Activated B cell treated with CpG ODN at 0.5 μM for 24 hours (primary cell): ENCODE measurements at regions not wholly inside any gene's neighbourhood (a gene's known extent, or its start where the extent isn't known, plus 50 kb on each side); places are given as distances from the start of the nearest gene placed in this dataset.

Experiments used
- ATAC-seq: fragments of 200-7000 bp; cut with Tn5 transposase; one replicate; pipeline ENCODE4 v1.10.0; 2021; ENCODE audit warnings: low read depth, mild to moderate bottlenecking, moderate library complexity
- CTCF ChIA-PET: fragments of 350-600 bp; sonication (Branson Sonifier 250); formaldehyde crosslinking; loops from one replicate; lab custom pipeline; 2021; ENCODE audit warnings: antibody characterized with exemption; lab: Charles Lee
- POLR2A ChIA-PET: fragments of 350-600 bp; sonication (Branson Sonifier 250); formaldehyde crosslinking; loops from one replicate; lab custom pipeline; 2021; ENCODE audit warnings: antibody characterized with exemption; lab: Charles Lee
- DNase-seq: peaks from one replicate; pipeline ENCODE4 v3.0.0; 2022
- H3K27ac Mint-ChIP-seq: one replicate; pipeline ENCODE4 v1.8.0; 2020; ENCODE audit warnings: mixed read lengths
- H3K27me3 Mint-ChIP-seq: one replicate; pipeline ENCODE4 v1.8.0; 2021; ENCODE audit warnings: mixed read lengths
- H3K36me3 Mint-ChIP-seq: one replicate; pipeline ENCODE4 v1.8.0; 2021; ENCODE audit warnings: low read depth, mixed read lengths
- H3K4me1 Mint-ChIP-seq: one replicate; pipeline ENCODE4 v1.8.0; 2021; ENCODE audit warnings: mixed read lengths
- H3K4me3 Mint-ChIP-seq: one replicate; pipeline ENCODE4 v1.8.0; 2020; ENCODE audit warnings: mild to moderate bottlenecking, mixed read lengths
- H3K9me3 Mint-ChIP-seq: one replicate; pipeline ENCODE4 v1.8.0; 2020; ENCODE audit warnings: mixed read lengths
- CTCF ChIP-seq: fragments of 200-600 bp; IDR thresholded peaks from one replicate; pipeline ENCODE4 v1.8.0; 2022; ENCODE audit warnings: antibody characterized with exemption, mild to moderate bottlenecking
- intact Hi-C: fragments of 100-400 bp; cut with micrococcal nuclease; formaldehyde crosslinking; loops from one replicate; pipeline ENCODE4 v1.15.1; 2024

- Mint-ChIP-seq H3K27ac (no peak overlapping the region), H3K4me3 (no peak overlapping the region), H3K9me3 (no peaks in the 10 kb centered on the region), H3K4me1 (no peaks in the 10 kb centered on the region), H3K36me3 (no peaks in the 10 kb centered on the region), H3K27me3 (no peaks in the 10 kb centered on the region)
- no peak for TF ChIP-seq CTCF
- ChIA-PET CTCF (no interaction called here), POLR2A (no interaction called here)
- intact Hi-C loops, result no loop called here
- ATAC-seq, result no peak
- DNase-seq, result no peak
Observed at GRCh38 chr10:29028486-29028885, 260.4 kb upstream of the LYZL1 start.

- ChIA-PET POLR2A (no interaction called here), CTCF (no interaction called here)
- H3K9me3 Mint-ChIP-seq, result no peaks in the 10 kb centered on the region
- H3K4me3 Mint-ChIP-seq, result no peak overlapping the region
- DNase-seq, result no peak
- H3K27ac Mint-ChIP-seq, result no peak overlapping the region
- intact Hi-C loops, result no loop called here
- no peaks in the 10 kb centered on the region for H3K27me3 Mint-ChIP-seq
- no peaks in the 10 kb centered on the region for H3K4me1 Mint-ChIP-seq
- no peak for TF ChIP-seq CTCF
- no peaks in the 10 kb centered on the region for H3K36me3 Mint-ChIP-seq
- ATAC-seq, result no peak
Observed at GRCh38 chr10:29030900-29031299, 258.0 kb upstream of the LYZL1 start.

GRCh38 chr10:29032169-29032568 lies 256.7 kb upstream of the LYZL1 start:
- TF ChIP-seq CTCF, result no peak
- H3K27ac Mint-ChIP-seq, result no peak overlapping the region
- DNase-seq, result no peak
- H3K9me3 Mint-ChIP-seq, result no peaks in the 10 kb centered on the region
- H3K4me3 Mint-ChIP-seq, result no peak overlapping the region
- ATAC-seq, result no peak
- H3K36me3 Mint-ChIP-seq, result no peaks in the 10 kb centered on the region
- H3K4me1 Mint-ChIP-seq, result no peaks in the 10 kb centered on the region
- H3K27me3 Mint-ChIP-seq, result no peaks in the 10 kb centered on the region
- intact Hi-C loops, result no loop called here
- POLR2A ChIA-PET, result no interaction called here
- CTCF ChIA-PET, result no interaction called here

- ATAC-seq, result no peak
- ChIA-PET POLR2A (no interaction called here), CTCF (no interaction called here)
- Mint-ChIP-seq H3K4me3 (no peak overlapping the region), H3K27ac (no peak overlapping the region), H3K27me3 (no peaks in the 10 kb centered on the region), H3K36me3 (no peaks in the 10 kb centered on the region), H3K9me3 (no peaks in the 10 kb centered on the region), H3K4me1 (no peaks in the 10 kb centered on the region)
- no peak for TF ChIP-seq CTCF
- no peak for DNase-seq
- intact Hi-C loops, result no loop called here
Observed at GRCh38 chr10:29033311-29033940, 255.4 kb upstream of the LYZL1 start.

- H3K27me3 Mint-ChIP-seq, result no peaks in the 10 kb centered on the region
- DNase-seq (no peak), ATAC-seq (no peak)
- H3K27ac Mint-ChIP-seq, result no peak overlapping the region
- intact Hi-C loops, result no loop called here
- no peaks in the 10 kb centered on the region for H3K9me3 Mint-ChIP-seq
- H3K4me3 Mint-ChIP-seq, result no peak overlapping the region
- H3K4me1 Mint-ChIP-seq, result no peaks in the 10 kb centered on the region
- no peaks in the 10 kb centered on the region for H3K36me3 Mint-ChIP-seq
- TF ChIP-seq CTCF, result no peak
- ChIA-PET CTCF (no interaction called here), POLR2A (no interaction called here)
Observed at GRCh38 chr10:29034592-29034991, 254.3 kb upstream of the LYZL1 start.
